ENCODE measurements at regions not wholly inside any gene's neighbourhood (a gene's known extent, or its start where the extent isn't known, plus 50 kb on each side); places are given as distances from the start of the nearest gene placed in this dataset.
A peak's percentile ranks its signal among the peaks of the same experiment; 100 is the strongest.

DNA sequence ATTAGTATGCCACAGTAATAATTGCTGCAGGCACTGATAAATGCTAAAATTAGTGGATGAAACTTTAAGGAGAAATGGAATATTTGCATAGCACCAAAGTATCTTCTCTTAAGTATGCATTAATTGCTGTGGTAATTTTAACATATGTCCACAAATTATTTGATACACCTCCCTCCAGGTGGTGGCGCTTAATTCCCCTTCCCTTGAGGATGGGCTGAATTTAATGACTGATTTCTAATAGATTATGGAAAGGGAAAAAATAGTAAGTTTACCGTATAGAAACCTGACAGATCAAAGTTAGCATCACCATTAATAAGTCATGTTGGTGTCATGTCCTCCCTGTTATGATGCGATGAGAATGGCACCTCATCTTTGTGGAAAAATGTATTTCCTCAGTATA is 519.2 kb downstream of the TFEC start:
- no peaks in the 10 kb centered on the region for H3F3A ChIP-seq (ENCODE audit: insufficient read depth)
- H2AFZ ChIP-seq: no peak overlapping the region
- no peak for DNase-seq
- H3K4me3 ChIP-seq: no peak overlapping the region
- no peaks in the 10 kb centered on the region for H3K79me2 ChIP-seq (ENCODE audit: insufficient read depth)
- no peaks in the 10 kb centered on the region for H3K9me2 ChIP-seq (ENCODE audit: insufficient read depth)
- 92 to 96% methylated on average over 3 of the region's 3 CpGs for WGBS, 2 experiments (ENCODE audit: low coverage in 1 of 2, low lambda C conversion rate in 2 of 2, missing lambda C conversion rate in 2 of 2)
- in situ Hi-C loops (cut with MboI): no loop called here
- no peaks in the 10 kb centered on the region for H3K36me3 ChIP-seq (ENCODE audit: low read depth)
- TF ChIP-seq EZH2phosphoT487 (IDR thresholded peaks at IDR 0.05; ENCODE audit: insufficient read depth, low read depth) (no peak), EZH2 (IDR thresholded peaks at IDR 0.05; ENCODE audit: insufficient read depth, poor library complexity, severe bottlenecking) (no peak)
- H3K4me1 ChIP-seq (ENCODE audit: insufficient read depth): no peaks in the 10 kb centered on the region
- H3K4me2 ChIP-seq (ENCODE audit: unreplicated experiment): no peak overlapping the region
- no peaks in the 10 kb centered on the region for H4K20me1 ChIP-seq (ENCODE audit: insufficient read depth)
- no peak overlapping the region for H3K9ac ChIP-seq
- H3K27me3 ChIP-seq (replicated peaks; ENCODE audit: insufficient read depth): no peaks in the 10 kb centered on the region
- no peaks in the 10 kb centered on the region for H3K9me3 ChIP-seq (ENCODE audit: low read depth)
- no peak overlapping the region for H3K27ac ChIP-seq

DNA sequence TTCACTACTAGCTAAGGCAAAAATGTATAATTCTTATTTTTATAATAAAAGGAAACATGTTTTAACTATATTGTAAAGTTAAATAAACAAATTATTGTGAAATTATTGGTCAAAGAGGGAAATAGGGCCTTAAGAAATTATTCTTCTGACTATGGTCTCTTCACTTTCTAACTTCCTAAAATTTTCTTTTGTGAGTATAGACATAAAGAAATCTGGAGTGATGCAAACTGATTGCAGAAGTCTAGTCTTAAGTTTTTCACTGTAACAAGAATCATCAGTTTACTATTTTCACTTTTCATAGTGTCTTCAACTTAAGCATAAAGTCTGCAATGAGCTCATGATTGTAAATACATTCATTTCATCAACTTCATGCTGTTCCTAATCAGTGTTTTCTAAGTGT is 525.4 kb downstream of the TFEC start:
- TF ChIP-seq EZH2phosphoT487 (IDR thresholded peaks at IDR 0.05; ENCODE audit: insufficient read depth, low read depth) (no peak), EZH2 (IDR thresholded peaks at IDR 0.05; ENCODE audit: insufficient read depth, poor library complexity, severe bottlenecking) (no peak)
- H3F3A ChIP-seq (ENCODE audit: insufficient read depth): no peaks in the 10 kb centered on the region
- no peaks in the 10 kb centered on the region for H4K20me1 ChIP-seq (ENCODE audit: insufficient read depth)
- no peak overlapping the region for H3K4me3 ChIP-seq
- in situ Hi-C loops (cut with MboI): no loop called here
- H3K27ac ChIP-seq: no peak overlapping the region
- H3K9me2 ChIP-seq (ENCODE audit: insufficient read depth): no peaks in the 10 kb centered on the region
- no peaks in the 10 kb centered on the region for H3K79me2 ChIP-seq (ENCODE audit: insufficient read depth)
- no peak overlapping the region for H2AFZ ChIP-seq
- no peak for DNase-seq
- H3K9ac ChIP-seq: no peak overlapping the region
- no peaks in the 10 kb centered on the region for H3K36me3 ChIP-seq (ENCODE audit: low read depth)
- no peaks in the 10 kb centered on the region for H3K27me3 ChIP-seq (replicated peaks; ENCODE audit: insufficient read depth)
- no peak overlapping the region for H3K4me2 ChIP-seq (ENCODE audit: unreplicated experiment)
- no peaks in the 10 kb centered on the region for H3K9me3 ChIP-seq (ENCODE audit: low read depth)
- no peaks in the 10 kb centered on the region for H3K4me1 ChIP-seq (ENCODE audit: insufficient read depth)

GRCh38 chr7:115499956-115500355 is 530.6 kb downstream of the TFEC start:
- H3K9me3 ChIP-seq (ENCODE audit: low read depth): no peaks in the 10 kb centered on the region
- H3K79me2 ChIP-seq (ENCODE audit: insufficient read depth): no peaks in the 10 kb centered on the region
- H3K36me3 ChIP-seq (ENCODE audit: low read depth): no peaks in the 10 kb centered on the region
- no peak overlapping the region for H3K4me2 ChIP-seq (ENCODE audit: unreplicated experiment)
- no peaks in the 10 kb centered on the region for H4K20me1 ChIP-seq (ENCODE audit: insufficient read depth)
- in situ Hi-C loops (cut with MboI): no loop called here
- no peak for DNase-seq
- no peak overlapping the region for H3K4me3 ChIP-seq
- H3K4me1 ChIP-seq (ENCODE audit: insufficient read depth): no peaks in the 10 kb centered on the region
- 6 to 11% methylated on average over 3 of the region's 3 CpGs for WGBS, 2 experiments (ENCODE audit: low coverage in 1 of 2, low lambda C conversion rate in 2 of 2, missing lambda C conversion rate in 2 of 2)
- no peak overlapping the region for H3K27ac ChIP-seq
- no peaks in the 10 kb centered on the region for H3K9me2 ChIP-seq (ENCODE audit: insufficient read depth)
- no peaks in the 10 kb centered on the region for H3F3A ChIP-seq (ENCODE audit: insufficient read depth)
- no peaks in the 10 kb centered on the region for H3K27me3 ChIP-seq (replicated peaks; ENCODE audit: insufficient read depth)
- no peak for TF ChIP-seq EZH2 (IDR thresholded peaks at IDR 0.05; ENCODE audit: insufficient read depth, poor library complexity, severe bottlenecking)
- H3K9ac ChIP-seq: no peak overlapping the region
- no peak overlapping the region for H2AFZ ChIP-seq

DNA sequence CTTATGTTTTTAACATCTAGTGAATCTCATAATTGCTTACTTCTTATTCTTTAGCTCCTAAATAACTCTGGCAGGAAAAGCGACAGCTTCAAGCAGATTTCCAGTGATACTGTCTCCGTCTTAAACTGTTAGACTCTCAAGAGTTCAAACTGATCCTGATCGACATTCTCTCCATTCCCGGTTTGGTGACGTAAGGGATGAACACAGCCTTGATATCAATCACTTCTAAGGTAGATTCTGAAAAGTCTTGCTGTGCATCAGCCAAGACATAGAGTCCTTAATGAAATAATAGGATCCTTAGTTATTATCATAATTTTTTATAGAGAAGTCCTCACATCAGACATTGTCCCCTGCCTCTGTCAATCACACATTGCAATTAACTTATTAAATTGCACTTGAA is 534.6 kb downstream of the TFEC start:
- Histone ChIP-seq H3K9me3 (ENCODE audit: low read depth) (no peaks in the 10 kb centered on the region), H2AFZ (no peak overlapping the region), H3K27me3 (replicated peaks; ENCODE audit: insufficient read depth) (no peaks in the 10 kb centered on the region), H3K4me1 (ENCODE audit: insufficient read depth) (peaks cover 19% of the 10 kb centered on the region; the same call in 1 of the 2 replicates), H3K4me3 (no peak overlapping the region), H4K20me1 (ENCODE audit: insufficient read depth) (no peaks in the 10 kb centered on the region), H3F3A (ENCODE audit: insufficient read depth) (no peaks in the 10 kb centered on the region), H3K4me2 (ENCODE audit: unreplicated experiment) (no peak overlapping the region), H3K36me3 (ENCODE audit: low read depth) (no peaks in the 10 kb centered on the region), H3K9me2 (ENCODE audit: insufficient read depth) (no peaks in the 10 kb centered on the region), H3K27ac (no peak overlapping the region), H3K9ac (no peak overlapping the region), H3K79me2 (ENCODE audit: insufficient read depth) (no peaks in the 10 kb centered on the region)
- no peak for DNase-seq
- in situ Hi-C loops (cut with MboI): no loop called here
- WGBS, 2 experiments (ENCODE audit: low coverage in 1 of 2, low lambda C conversion rate in 2 of 2, missing lambda C conversion rate in 2 of 2): 89 to 90% methylated on average over 5 of the region's 5 CpGs
- TF ChIP-seq EZH2 (IDR thresholded peaks at IDR 0.05; ENCODE audit: insufficient read depth, poor library complexity, severe bottlenecking) (no peak), EZH2phosphoT487 (IDR thresholded peaks at IDR 0.05; ENCODE audit: insufficient read depth, low read depth) (no peak)

- Histone ChIP-seq H3K9ac (no peak overlapping the region), H2AFZ (peak overlapping the region; percentile 36; the same call in 1 of the 2 replicates), H4K20me1 (ENCODE audit: insufficient read depth) (no peaks in the 10 kb centered on the region), H3K4me2 (ENCODE audit: unreplicated experiment) (no peak overlapping the region), H3K9me2 (ENCODE audit: insufficient read depth) (no peaks in the 10 kb centered on the region), H3K27ac (no peak overlapping the region), H3K27me3 (replicated peaks; ENCODE audit: insufficient read depth) (no peaks in the 10 kb centered on the region), H3K9me3 (ENCODE audit: low read depth) (no peaks in the 10 kb centered on the region), H3K79me2 (ENCODE audit: insufficient read depth) (no peaks in the 10 kb centered on the region), H3F3A (ENCODE audit: insufficient read depth) (no peaks in the 10 kb centered on the region), H3K4me1 (ENCODE audit: insufficient read depth) (peaks cover 21% of the 10 kb centered on the region; the same call in 1 of the 2 replicates), H3K36me3 (ENCODE audit: low read depth) (no peaks in the 10 kb centered on the region), H3K4me3 (no peak overlapping the region)
- 42 to 53% methylated on average over 5 of the region's 5 CpGs for WGBS, 2 experiments (ENCODE audit: low coverage in 1 of 2, low lambda C conversion rate in 2 of 2, missing lambda C conversion rate in 2 of 2)
- no peak for DNase-seq
- in situ Hi-C loops (cut with MboI): no loop called here
- TF ChIP-seq EZH2 (IDR thresholded peaks at IDR 0.05; ENCODE audit: insufficient read depth, poor library complexity, severe bottlenecking) (no peak), EZH2phosphoT487 (IDR thresholded peaks at IDR 0.05; ENCODE audit: insufficient read depth, low read depth) (no peak)
Observed at GRCh38 chr7:115494529-115495147, 535.9 kb downstream of the TFEC start.

Data from GM23248 (cell line).